22Rv1 (cell line): ENCODE measurements at regions not wholly inside any gene's neighbourhood (a gene's known extent, or its start where the extent isn't known, plus 50 kb on each side); places are given as distances from the start of the nearest gene placed in this dataset.

Experiments used
- CTCF ChIP-seq: fragments of 450-650 bp; IDR thresholded peaks from 2 replicates; pipeline ENCODE4 v1.5.1; 2017; ENCODE audit warnings: mild to moderate bottlenecking
- ZFX ChIP-seq: fragments of 450-650 bp; IDR thresholded peaks from 2 replicates; pipeline ENCODE4 v1.6.1; 2017; ENCODE audit warnings: antibody characterized with exemption, borderline replicate concordance

DNA sequence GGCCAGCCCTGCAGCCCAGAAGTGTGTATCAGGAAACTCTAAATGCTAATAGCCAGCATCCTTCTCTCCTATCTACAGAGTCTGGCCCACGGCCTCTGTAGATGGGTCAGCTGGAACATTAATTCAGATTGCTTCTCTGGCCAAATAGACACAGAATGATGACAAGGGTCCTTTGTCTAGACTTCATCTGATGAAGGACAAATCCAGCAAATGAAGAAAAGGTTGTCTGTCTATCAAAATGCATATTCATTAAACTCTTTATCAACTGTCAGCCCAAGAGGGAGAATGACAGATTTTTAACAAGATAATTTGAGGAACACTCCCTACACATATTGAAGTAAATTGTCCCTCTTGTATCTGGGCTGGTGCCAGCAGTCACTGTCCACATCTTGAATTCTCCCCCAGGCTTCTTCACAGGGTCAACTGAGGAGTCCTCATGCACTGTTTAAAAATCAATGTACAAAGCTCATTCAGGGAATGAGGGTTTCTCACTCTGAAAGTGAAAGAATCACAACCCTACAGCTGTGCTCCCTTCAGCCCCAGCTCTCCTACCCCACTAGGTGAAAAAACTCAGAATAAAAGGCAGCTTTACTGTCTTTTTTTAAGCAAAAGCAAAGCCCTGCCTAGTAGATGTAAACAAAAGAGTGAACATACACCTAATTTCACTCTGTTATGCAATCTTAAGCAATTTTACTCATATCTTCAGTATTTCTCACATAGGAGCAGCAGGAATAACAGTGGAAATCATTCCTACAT is 507.7 kb downstream of the IGSF11 start:
- TF ChIP-seq CTCF (no peak), ZFX (no peak)
